Astrocyte of the spinal cord (primary cell): ENCODE measurements at regions not wholly inside any gene's neighbourhood (a gene's known extent, or its start where the extent isn't known, plus 50 kb on each side); places are given as distances from the start of the nearest gene placed in this dataset.

Source experiments
- DNase-seq: peaks from one replicate; pipeline ENCODE4 v3.0.0; 2011; ENCODE audit warnings: low read depth, low spot score
- H3K4me3 ChIP-seq: 2 replicates; pipeline ENCODE4 v1.5.1; 2011; ENCODE audit warnings: low read depth, mild to moderate bottlenecking, low read length, moderate library complexity
- in situ Hi-C: cut with HindIII; loops from 2 replicates; pipeline ENCODE4 v1.10.0; 2017; ENCODE audit warnings: low sequenced_read_pairs
- TF ChIP-seq, protein P1 (sequence below): IDR thresholded peaks from 2 replicates; pipeline ENCODE4 v1.5.1; 2012; ENCODE audit warnings: low read depth, mild to moderate bottlenecking, low read length, inconsistent platforms

- H3K4me3 ChIP-seq: no peak overlapping the region
- in situ Hi-C loops: no loop called here
- no peak for DNase-seq
- TF ChIP-seq, protein P1, sequence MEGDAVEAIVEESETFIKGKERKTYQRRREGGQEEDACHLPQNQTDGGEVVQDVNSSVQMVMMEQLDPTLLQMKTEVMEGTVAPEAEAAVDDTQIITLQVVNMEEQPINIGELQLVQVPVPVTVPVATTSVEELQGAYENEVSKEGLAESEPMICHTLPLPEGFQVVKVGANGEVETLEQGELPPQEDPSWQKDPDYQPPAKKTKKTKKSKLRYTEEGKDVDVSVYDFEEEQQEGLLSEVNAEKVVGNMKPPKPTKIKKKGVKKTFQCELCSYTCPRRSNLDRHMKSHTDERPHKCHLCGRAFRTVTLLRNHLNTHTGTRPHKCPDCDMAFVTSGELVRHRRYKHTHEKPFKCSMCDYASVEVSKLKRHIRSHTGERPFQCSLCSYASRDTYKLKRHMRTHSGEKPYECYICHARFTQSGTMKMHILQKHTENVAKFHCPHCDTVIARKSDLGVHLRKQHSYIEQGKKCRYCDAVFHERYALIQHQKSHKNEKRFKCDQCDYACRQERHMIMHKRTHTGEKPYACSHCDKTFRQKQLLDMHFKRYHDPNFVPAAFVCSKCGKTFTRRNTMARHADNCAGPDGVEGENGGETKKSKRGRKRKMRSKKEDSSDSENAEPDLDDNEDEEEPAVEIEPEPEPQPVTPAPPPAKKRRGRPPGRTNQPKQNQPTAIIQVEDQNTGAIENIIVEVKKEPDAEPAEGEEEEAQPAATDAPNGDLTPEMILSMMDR: no peak
Observed at GRCh38 chrX:69277369-69277990, 112.2 kb upstream of the PJA1 start.

- H3K4me3 ChIP-seq: no peak overlapping the region
- in situ Hi-C loops: no loop called here
- DNase-seq: no peak
- TF ChIP-seq, protein P1: no peak
Observed at GRCh38 chrX:69268611-69269010, 103.4 kb upstream of the PJA1 start.

DNA sequence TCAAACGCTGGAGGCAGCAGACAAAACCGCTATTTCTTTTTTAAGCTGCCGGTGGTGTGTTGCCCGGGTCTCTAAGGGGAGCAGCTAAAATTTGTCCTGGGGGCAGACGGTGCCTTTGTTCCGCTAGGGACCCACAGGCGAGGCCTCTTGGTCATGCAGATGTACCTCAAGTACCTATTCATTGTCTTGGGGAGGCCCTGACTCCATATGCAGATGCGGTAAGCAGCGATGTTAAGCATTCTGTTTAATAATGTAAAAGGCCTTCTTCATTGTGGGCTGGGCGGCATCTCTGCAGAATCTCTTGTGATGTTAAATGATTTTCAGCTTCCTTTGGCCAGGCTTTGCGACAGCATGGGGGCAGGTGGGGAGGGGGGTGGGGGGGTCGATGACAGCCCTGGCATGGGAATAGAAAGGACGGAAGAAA is 98.9 kb upstream of the PJA1 start:
- DNase-seq: no peak
- TF ChIP-seq, protein P1: no peak
- H3K4me3 ChIP-seq: no peak overlapping the region
- in situ Hi-C loops: no loop called here

DNA sequence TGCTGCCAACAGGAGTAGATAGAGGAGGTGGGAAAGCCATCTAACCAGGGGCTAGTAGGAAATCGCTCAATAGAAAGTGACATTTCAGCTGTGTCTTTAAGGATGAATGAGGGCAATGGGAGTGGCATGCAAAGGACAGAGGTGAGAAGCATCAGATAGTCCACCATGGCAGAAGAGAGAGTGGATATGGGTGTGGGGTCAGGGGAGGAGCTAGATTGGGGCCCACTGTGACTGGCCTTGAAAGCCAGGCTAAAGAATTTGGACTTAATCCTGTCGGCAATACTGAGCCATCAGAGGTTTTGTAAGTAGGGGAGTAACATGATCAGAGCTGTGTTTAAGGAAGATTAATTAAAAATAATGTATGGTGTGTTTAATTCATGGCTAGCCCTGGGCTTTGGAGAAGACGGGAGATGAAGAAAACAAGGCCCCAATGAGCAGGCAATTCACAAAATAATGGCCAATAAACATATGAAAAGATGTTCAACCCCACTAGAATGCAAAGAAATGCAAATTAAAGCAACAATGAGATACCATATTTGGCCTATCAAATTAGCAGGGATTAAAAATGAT is 98.1 kb upstream of the PJA1 start:
- TF ChIP-seq, protein P1: no peak
- no peak overlapping the region for H3K4me3 ChIP-seq
- DNase-seq: no peak
- in situ Hi-C loops: no loop called here

DNA sequence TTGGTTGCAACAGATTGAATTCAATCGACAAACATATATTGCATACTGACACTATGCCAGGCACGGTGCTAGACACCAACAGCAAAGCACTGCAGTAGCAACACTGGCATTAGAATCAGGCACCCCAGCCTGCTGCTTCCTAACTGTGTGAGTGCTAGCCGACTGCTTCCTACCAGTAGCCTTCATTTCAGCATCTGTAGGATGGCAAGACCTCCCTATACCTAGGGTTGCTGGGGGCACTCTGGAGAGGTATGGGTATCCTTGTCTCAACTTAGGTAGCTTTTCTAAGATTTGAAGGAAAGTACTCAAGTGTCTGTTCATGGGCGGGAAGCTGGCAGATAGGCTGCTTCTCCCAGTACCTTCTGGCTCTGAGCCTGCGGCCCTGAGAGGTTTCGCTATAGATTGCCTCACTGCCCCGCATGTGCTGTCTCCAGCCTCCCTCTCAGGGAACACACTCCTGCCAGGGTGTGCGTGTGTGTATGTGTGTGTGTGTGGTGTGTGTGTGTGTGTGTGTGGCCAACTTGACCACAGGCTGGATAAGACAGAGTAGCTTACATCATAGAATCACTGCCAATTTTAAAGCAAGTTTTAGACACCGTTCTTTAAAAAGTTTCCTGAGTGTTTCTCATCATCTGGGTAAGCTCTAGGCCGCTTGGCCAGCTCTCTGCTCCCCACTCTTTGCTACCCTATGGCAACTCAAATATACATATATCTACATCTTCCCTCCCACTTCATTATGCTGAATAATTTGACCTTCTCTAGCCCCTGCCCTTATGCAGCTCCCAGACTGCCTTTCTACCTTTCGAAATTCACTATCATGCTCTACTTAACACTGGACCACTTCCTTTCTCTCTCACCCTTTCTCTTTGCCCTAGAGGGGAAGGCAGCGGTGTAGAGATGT is 97.0 kb upstream of the PJA1 start:
- in situ Hi-C loops: no loop called here
- no peak for DNase-seq
- TF ChIP-seq, protein P1: no peak
- no peak overlapping the region for H3K4me3 ChIP-seq

DNA sequence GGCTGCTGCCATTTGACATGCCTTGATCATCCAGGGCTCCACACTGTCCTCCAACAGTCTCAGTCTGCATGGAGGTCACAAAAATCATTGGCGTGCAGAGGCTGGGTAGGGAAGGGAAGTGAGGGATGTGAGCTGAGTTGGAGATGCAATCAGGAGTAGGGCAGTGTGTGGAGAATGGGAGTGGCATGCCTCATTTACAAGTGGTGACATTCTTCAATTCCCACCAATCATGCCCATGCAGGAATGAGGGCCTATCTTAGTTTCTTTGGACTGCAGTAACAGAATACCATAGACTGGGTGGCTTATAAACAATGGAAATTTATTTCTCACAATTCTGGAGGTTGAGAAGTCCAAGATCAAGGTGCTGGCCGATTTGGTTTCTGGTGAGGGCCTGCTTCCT is 94.9 kb upstream of the PJA1 start:
- TF ChIP-seq, protein P1: no peak
- no peak overlapping the region for H3K4me3 ChIP-seq
- DNase-seq: no peak
- in situ Hi-C loops: no loop called here
